KG1 (cell line): ENCODE measurements at regions not wholly inside any gene's neighbourhood (a gene's known extent, or its start where the extent isn't known, plus 50 kb on each side); places are given as distances from the start of the nearest gene placed in this dataset.

Experiments used
- DNase-seq: peaks from one replicate; lab custom pipeline; 2025; lab: John Stamatoyannopoulos, UW

DNA sequence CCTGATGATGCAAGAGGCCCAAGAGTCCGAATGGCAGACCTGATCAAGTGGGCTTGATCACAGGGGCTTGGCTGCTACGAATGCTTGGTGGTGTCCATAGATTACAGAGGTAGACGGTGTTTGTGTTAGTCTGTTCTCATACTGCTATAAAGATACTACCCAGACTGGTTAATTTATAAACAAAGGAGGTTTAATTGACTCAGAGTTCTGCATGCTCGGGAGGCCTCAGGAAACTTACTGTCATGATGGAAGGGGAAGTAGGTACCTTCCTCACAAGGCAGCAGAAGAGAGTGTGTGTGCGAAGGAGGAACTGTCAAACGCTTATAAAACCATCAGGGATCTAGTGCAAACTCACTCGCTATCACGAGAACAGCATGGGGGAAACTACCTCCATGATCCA, 268.9 kb upstream of the KLF6 start:
- no peak for DNase-seq

DNA sequence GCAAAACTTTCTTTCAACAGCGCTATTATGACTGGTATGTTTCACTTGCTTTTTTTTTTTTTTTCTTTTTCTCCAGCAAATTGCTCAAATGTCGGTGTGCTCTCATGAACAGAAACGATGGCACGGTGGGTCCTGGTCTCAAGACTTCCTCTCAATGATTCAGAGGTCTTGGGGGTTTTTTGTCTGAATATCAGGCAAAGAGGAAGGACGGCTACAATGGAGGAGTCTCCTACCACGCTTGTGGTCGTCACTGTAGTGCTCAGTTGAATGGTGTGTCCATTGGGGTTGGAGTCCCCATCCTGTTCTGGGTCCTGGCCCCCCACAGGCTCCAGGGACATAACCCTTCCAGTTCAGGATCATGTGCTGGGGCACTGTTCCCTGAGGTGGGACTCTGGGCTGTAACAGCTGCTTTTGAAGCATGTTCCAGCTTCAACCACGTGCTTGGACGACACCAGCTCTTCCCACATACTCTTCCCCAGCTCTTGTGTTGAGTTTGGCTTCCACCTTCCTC, 266.7 kb upstream of the KLF6 start:
- DNase-seq = no peak

DNA sequence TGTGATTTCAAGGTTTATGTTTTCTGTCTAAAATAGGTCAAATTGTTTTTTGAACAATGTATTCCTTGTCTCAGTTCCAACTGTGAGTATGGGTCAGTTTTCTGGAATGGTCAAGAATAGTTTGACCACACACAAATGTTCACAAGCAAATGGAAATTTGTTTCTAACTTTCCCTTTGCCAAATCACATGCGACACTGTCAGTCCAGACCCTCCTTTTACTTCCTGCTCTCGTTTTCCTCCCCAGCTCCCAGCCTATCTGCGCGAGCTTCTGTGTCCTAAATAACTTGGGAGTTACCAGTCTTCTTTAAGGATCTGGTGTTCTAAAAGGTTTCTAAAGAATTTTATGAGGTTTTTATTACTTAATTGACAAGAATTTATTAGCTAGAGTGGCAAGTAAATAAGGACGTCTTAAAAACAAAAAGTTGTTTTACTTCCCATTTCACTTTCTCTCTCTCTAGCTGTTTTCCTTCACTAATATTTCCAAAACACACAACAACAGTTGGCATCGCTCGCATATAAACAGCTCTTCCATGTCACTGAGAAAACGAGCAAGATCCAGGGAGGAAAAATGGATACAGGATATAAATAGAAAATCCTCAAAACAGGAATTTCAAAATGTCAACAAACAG, 266.1 kb upstream of the KLF6 start:
- DNase-seq = no peak

DNA sequence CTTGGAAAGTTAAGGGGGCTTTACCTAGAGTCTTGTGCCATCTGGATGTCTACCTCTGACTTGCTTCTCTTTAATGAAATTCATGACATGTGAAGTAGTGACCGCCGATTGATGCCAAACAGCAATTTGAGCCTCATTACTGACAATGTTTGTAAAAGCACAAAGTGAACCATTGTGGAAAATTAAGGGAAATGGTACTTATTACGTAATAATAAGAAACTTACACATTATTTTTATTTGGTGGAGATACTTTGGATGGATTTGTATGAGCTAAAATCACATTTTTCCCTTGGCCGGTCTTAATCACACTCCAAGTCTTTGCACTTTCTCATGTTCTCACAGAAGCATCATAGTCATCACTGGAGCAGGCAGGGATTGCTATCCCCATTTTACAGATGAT, 265.1 kb upstream of the KLF6 start:
- no peak for DNase-seq

DNA sequence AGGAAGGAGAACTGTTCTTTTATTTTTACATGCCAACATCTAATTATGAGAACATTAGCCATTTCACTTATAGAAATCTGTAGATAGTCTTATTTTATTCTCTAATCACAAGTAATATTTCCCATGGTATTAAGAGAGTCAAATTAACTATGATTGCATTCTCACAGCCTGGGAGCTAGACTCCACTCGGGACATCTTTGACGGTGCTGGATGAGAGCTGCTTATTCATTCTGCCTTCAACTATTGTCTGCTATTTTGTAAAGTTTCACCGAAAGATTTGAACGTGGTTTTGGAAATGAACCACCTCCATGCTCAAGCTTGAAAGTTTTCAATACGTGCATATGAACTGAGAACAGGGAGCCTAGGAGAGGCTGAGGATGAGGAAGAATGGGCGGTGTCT, 264.3 kb upstream of the KLF6 start:
- DNase-seq = no peak

DNA sequence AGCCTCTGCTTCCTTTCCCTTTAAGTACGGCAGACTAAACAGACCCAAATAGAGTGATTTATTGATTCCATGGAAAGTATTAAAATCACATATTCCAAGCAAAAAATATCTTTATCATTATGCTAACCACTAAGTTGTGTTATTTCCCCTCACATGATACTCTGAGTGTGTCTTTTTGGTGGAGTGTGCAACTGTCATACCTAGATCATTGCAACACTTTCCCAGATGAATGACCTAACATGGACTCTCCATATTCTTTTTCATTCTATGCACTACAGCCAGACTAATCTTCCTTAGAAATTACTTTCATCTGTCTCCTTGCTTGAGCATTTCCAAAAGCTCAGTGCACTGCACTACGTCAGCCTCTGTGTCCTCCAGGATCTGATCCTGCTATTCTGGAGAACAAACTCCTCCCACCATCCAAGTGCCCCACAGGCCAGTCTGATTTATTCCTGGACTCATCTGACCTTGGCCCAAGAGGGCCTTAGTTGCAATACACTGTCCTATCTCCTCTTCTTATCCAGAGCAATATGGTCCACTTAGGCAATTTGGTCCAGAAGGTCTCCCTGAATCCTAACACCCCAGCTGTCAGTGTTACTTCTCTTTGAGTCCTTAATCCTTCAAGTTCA, 263.3 kb upstream of the KLF6 start:
- DNase-seq = no peak

DNA sequence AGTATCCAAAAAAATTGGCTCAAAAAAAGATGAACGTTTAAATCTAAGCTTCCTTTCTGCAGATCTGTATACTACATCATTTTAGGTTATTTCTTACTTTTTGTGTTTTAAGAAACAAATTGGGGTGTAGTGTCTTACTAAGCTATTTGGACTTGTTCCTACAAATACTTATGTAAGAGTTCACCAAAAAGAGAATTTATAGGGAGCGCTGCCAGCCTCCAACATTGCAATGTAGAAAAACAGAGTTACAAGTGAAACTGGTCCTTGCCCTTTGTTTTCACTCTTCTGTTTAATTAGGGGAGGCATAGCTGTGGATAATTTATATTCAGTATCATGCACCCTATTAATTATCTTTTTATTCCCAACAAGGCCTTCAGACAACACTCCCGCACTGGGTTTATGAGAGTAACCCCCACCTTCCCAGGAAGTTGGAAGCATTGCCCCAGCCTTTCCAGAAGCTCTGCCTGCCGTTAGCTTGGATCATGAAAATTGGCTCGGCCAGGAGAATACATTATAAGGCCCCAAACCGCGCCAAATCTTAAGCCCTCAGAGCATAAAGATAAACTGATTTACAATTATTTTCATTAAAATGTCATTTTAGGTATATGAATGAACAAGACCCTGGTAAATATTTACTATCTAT, 261.8 kb upstream of the KLF6 start:
- DNase-seq = no peak

DNA sequence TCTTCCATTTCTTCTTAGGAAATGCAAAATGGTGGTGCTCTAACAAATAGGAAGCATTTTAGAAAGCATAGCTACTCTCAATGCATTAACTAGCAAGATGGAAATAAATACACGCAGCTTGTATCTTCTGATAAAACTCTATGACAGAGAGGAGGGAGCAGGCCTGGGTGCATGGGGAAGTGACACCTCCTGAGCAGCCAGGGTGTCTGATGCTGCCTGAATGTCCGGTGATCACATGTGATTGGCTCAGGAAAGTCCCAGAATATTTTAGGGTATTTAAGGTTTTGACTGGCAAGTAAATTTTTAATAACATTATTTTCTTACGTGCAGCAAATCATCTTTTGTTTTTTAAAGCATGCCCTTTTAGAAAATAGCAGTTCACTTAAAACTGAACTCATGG, 261.0 kb upstream of the KLF6 start:
- no peak for DNase-seq

DNA sequence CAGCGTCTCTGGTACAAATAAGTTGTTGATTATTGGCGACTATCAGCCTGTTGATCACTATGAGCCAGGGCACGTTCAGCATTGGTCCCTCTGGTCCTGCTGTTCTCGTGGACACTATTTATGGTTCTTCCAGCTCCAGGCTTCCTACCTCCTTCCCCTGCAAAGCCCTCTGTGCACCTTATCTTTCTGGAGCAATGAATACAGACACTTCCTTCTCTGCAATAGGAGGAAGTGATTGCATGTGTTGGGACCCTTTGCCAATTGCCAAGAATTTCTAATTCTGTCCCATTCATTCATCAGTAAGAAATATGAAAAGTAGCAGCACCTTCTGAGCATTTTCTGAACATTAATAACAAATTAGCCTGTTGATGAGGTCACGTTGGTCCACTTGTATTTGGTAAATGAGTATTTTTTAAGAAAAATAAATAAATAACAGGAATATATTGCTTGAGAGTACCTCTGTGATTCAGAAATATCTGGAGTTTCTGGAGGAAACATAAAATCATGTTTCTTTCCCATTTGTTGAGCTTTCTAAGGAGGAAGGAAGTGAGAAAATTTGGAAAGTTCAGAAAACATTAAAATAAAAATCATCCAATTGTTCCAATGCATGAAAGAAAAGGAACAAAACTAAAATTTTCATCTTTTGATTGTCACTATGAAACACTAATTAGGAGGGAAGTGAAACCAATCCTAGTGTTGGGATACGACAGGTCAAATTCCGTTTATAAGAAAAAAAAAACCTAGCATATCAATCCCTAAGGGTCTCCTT, 259.1 kb upstream of the KLF6 start:
- no peak for DNase-seq

DNA sequence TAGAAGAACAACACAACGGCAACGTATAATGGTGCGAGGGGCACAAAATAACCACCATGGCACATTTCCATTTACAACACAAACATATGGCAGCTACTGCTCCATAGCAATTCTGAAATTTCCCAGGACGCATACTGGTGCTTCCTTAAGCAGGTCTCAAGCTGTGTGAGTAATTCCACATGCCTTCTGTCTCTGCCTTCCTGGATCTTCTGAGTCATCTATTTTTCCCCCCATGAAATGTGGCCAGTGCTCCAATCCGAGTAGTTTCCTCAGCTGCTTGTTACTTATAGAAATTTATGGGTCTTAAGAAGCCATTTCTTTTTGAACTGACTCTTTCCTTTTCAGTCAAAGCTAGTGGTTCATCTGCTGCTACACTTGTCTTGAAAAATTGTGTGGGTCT, 256.6 kb upstream of the KLF6 start:
- no peak for DNase-seq

DNA sequence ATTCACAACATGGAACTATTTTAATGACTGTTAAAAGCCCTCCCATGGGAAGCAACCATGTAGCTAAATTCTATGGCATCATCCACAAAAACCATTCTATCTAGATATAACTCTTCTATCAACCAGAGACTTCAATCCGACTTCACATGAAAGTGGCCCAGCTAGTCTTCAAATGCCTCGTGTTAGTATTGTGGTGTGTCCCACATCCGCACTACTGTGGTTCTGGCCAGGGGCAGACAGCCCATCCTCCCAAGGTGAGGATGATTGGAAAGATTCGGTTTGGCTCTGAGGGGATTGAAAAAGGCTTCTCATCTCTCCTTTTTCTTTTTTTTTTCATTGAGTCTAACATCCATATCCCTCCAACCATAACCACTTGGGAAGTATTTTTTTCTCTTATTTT, 253.0 kb upstream of the KLF6 start:
- no peak for DNase-seq

DNA sequence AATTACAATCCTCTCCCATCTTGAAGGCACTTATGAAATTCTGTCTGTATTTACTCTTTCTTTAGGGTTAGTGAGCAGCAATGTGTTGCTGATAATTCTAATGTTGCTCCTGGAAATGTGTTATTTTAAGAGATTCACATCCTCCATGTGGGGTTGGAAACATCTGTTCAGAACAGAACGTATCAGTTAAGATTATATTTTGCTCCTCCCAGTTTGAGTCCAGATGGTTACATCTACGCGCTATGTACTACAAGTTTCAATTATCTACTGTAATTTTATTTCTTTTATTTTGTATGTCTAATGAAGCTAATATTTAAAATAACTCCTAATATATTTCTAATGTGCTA, 250.6 kb upstream of the KLF6 start:
- no peak for DNase-seq

DNA sequence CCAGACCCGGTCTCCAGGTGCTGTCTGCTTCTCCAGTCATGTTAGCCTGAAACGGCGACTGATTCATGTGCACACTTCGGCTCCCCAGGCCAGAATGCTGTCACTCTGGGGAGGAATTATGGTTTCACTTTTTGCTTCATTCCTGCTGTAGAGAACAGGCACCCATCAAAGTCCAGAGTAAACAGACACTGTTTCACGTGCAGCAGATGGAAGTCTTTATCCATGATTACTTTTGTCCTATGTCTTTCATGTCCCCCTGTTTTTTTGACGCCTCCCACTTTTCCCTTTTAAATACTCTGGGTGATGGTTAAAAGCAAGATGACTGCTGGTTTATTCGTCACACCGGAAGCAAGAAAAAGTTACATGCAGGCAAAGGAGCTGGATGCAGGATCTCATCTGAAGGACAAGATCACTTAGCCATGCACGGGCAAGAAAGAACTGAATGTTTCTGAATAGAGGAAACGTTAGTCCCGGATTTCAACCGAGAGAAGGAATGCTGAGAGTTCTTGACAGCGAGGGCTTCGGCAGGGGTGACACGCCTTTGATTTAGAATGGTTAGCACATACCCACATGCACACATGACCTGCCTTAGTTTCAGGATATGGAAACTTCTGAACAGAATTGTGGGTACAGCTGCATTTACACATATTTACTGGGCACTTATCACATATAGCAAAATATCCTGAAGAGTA, 250.0 kb upstream of the KLF6 start:
- no peak for DNase-seq

DNA sequence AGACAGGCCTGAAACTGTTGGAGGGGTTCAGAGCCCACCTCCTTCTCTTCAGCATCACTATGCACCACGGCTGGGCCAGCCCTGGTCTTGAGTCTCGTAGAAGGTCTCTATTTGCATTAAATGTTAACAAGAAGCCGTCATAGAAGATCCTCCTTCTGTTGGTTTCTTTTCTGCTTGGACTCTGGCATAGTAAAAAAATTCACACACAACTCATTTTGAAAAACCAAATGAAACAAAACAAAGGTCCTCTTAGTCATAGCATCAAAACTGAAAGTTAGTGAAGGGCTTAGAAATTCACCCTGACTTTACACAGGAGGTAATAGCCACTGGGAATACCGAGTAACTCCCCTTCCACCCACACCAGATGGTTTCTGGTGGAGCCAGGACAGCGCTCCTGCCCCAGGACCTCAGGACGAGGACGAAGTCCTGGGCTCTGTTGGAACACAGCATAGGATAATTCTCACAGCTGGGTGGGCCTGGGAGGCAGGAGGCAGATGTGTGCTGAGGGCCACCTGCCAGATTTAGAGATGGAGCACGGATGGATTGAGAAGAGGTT, 248.4 kb upstream of the KLF6 start:
- no peak for DNase-seq

DNA sequence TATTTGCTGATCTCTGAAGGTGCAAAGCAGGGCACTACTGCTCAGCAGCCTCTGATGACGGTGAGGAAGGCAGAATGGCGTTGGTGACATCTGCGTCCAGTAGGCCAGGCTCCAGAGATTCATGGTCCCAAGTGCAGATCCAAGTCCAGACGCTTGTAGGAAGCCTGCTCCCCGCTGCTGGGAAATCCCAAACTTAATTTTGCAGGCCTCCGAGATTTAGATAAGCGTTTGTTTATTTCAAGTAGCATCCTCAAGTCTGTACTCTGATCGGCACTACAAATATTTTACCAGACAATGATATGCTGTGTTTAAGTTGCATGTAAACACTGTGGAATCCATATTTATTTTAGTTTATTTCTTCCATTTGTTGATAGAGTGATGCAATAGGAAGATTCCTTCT, 244.9 kb upstream of the KLF6 start:
- DNase-seq = no peak

DNA sequence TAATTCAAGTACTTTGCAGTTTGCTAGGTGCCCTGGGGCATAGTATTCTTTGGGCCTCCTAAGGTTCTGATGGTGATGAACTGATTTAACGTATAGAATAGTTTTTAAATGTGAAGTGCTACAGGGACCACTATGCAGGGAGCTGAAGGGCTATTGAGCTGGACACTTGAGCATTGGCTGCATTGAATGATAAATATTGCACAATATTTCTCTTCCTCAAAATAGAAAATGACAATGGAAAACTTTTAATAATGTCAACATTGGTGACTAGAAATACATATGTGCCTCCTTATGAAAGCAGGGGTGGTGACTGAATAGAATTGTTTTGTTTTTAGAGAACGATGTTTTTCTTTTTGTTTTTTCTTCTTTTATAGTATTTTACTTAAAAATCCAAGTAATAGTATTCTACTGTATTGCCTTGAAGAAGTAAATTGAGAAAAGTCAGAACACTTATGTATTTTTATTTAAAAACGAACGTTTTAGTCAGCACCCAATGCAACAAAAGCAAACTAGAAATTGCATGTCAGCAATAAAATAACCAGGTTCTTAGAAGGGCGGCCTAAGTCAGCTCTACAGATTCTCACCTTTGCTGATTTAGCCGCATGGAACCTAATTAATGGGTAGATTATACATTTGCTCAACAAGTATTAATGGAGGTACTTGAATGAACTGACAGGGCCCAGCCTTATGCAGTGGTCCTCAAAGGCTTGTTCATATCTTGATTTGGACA, 244.0 kb upstream of the KLF6 start:
- no peak for DNase-seq

DNA sequence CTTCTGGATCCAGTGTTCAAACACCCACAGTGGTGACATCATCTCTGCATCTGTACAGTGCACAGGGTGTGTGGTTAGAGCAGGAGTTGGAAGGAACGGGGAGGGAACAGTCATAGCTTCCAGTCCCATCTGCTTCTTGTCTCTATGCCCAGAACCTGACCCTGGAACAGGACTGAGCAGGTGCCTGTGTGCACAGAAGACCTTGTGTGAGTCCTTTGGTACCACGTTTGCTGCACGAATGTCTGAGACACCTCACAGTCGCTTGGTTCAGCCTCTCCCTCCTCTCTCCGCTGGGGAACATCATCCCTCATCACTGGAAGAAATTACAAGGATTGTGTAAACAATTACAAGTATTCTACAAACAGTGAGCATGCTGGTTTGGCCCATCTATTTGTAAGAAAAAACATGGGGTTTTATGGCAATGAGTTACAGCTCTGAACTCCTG, 243.0 kb upstream of the KLF6 start:
- DNase-seq = no peak

DNA sequence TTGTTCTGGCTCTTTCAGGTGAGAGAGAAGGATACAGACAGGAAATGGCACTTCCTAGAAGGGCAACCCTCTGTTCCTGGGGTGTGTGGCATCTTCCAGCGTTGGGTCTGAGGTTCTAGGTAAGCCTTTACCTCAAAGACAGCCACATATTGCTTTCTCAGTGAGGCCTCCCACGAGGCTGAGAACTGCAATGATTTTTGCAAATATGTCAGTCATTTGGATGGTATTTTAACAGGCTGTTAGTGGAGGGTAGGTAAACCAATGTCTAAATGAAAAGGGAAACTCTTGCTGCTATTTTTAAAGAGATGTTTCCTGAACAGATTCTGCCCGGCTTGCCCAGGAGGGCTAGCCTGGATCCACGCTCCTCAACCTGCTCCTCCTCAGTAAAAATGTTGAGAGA, 240.3 kb upstream of the KLF6 start:
- no peak for DNase-seq

DNA sequence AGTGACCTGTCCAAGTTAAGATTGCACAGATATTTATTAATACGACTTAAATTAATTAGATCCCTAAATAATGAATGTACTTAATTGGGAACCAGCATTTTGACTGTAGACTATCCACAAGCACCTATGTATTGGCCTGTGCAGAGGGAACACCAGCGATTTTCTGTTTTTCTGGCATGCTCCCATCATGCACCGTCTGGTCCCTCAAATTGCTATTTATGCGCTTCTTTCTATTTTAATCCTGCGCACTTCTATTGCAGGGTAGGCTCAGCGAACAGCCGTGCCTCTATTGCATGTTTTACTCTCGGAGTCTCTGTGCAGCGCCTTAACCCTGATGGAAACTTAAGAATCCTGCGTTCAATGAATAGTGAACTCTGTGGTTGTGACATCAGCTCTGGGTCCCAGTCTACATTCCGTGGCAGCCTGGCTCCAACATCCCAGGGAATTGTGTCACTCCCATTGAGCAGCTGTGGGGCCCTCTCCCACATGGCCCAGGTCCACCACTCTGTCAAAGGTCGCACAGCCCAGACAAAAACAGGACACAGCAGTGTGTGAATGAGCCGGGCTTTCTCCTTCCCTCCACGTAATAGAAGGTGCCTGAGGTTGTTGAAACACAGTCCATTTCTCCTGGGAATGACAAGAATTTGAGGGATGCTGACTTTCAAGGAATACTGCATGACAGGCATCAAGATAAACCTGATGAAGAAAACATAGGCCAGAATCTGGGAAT, 239.7 kb upstream of the KLF6 start:
- no peak for DNase-seq

DNA sequence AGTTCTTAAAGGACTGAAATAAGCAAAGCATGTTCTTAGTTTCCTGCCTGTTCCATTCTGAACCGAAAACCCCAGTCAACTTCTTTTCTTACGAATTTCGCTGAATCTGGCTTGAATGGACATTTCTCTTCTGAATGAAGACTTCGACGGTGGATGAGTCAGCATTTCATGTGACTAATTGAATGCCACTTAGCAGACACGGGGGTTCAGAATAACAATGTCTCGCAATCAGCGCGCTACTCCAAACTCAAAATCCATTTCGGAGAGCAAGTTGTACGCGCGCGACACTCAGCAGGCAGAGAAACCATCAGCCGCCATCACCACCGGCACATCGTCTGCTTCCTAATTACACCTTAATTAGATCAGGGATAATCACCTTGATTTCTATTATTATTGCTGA, 239.0 kb upstream of the KLF6 start:
- DNase-seq = no peak

DNA sequence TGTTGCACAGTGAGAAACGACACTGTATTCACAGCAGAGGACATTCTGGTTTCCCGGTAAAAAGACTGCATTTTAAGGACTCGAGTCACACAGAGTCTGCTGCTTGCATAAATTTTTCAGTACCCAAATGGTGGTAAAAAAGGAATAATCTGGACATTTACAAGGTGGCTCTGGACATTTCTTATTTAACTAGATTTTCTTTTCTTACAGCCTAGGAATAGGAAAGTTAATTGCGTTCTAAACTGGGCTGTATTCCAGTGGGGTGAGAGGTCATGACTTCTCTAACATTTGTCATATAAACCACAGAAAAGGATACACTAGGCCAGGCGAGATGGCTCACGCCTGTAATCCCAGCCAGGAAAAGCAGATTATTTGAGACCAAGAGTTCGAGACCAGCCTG, 237.5 kb upstream of the KLF6 start:
- DNase-seq = no peak
